ENCODE measurements at regions not wholly inside any gene's neighbourhood (a gene's known extent, or its start where the extent isn't known, plus 50 kb on each side); places are given as distances from the start of the nearest gene placed in this dataset.

DNA sequence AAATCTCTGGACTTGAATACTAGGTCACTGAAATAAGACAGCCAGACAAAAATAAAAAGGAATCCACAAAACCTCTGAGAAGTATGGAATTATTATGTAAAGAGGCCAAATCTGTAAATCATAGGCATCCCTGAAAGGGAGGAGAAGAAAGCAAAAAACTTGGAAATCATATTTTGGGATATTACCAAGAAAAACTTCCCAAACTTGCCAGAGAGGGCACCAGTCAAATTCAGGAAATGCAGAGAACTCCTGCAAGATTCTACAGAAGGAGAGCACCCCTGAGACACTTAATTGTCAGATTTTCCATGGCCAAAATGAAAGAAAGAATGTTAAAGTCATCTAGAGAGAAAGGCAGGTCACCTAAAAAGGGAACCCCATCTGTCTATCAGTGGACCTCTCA is 862.3 kb upstream of the PRMT6 start:
- Histone ChIP-seq H3K4me1 (ENCODE audit: control insufficient read depth, insufficient read depth, low read length) (no peaks in the 10 kb centered on the region), H3K36me3 (ENCODE audit: control insufficient read depth, insufficient read depth, low read length) (no peaks in the 10 kb centered on the region), H3K27me3 (ENCODE audit: control insufficient read depth, insufficient read depth, low read length) (no peaks in the 10 kb centered on the region), H3K27ac (ENCODE audit: low read length) (no peak overlapping the region), H3K4me3 (ENCODE audit: low read depth in 2 of 2, low read length in 2 of 2) (no peak overlapping the region), H3K9me3 (ENCODE audit: control insufficient read depth, insufficient read depth, low read depth, low read length) (no peaks in the 10 kb centered on the region)
- BruUV-seq (replicated peaks) = no TSS peak
- in situ Hi-C loops (cut with HindIII; ENCODE audit: low pct_unique_long_range_greater_than_20kb, low sequenced_read_pairs) = no loop called here
- DNase-seq (ENCODE audit: low read depth, low spot score) = no peak
- TF ChIP-seq SIN3A (IDR thresholded peaks at IDR 0.05; ENCODE audit: borderline replicate concordance, insufficient read depth, low read depth, low read length) (no peak), TCF7L2 (IDR thresholded peaks at IDR 0.05; ENCODE audit: low read depth, low read length) (no peak), POLR2AphosphoS5 (IDR thresholded peaks at IDR 0.05; ENCODE audit: low read depth, low read length) (no peak)
- TF ChIP-seq, protein P1, sequence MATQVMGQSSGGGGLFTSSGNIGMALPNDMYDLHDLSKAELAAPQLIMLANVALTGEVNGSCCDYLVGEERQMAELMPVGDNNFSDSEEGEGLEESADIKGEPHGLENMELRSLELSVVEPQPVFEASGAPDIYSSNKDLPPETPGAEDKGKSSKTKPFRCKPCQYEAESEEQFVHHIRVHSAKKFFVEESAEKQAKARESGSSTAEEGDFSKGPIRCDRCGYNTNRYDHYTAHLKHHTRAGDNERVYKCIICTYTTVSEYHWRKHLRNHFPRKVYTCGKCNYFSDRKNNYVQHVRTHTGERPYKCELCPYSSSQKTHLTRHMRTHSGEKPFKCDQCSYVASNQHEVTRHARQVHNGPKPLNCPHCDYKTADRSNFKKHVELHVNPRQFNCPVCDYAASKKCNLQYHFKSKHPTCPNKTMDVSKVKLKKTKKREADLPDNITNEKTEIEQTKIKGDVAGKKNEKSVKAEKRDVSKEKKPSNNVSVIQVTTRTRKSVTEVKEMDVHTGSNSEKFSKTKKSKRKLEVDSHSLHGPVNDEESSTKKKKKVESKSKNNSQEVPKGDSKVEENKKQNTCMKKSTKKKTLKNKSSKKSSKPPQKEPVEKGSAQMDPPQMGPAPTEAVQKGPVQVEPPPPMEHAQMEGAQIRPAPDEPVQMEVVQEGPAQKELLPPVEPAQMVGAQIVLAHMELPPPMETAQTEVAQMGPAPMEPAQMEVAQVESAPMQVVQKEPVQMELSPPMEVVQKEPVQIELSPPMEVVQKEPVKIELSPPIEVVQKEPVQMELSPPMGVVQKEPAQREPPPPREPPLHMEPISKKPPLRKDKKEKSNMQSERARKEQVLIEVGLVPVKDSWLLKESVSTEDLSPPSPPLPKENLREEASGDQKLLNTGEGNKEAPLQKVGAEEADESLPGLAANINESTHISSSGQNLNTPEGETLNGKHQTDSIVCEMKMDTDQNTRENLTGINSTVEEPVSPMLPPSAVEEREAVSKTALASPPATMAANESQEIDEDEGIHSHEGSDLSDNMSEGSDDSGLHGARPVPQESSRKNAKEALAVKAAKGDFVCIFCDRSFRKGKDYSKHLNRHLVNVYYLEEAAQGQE (IDR thresholded peaks at IDR 0.05; ENCODE audit: insufficient read depth in 1 of 2, low read depth in 2 of 2, low read length in 1 of 2) = no peak
- TF ChIP-seq, protein P2, sequence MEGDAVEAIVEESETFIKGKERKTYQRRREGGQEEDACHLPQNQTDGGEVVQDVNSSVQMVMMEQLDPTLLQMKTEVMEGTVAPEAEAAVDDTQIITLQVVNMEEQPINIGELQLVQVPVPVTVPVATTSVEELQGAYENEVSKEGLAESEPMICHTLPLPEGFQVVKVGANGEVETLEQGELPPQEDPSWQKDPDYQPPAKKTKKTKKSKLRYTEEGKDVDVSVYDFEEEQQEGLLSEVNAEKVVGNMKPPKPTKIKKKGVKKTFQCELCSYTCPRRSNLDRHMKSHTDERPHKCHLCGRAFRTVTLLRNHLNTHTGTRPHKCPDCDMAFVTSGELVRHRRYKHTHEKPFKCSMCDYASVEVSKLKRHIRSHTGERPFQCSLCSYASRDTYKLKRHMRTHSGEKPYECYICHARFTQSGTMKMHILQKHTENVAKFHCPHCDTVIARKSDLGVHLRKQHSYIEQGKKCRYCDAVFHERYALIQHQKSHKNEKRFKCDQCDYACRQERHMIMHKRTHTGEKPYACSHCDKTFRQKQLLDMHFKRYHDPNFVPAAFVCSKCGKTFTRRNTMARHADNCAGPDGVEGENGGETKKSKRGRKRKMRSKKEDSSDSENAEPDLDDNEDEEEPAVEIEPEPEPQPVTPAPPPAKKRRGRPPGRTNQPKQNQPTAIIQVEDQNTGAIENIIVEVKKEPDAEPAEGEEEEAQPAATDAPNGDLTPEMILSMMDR (IDR thresholded peaks at IDR 0.05) = no peak
- POLR2A ChIA-PET = no interaction called here
- CTCF ChIA-PET = no interaction called here
- intact Hi-C loops (cut with micrococcal nuclease; ENCODE audit: unreplicated experiment) = no loop called here
- ATAC-seq = no peak

DNA sequence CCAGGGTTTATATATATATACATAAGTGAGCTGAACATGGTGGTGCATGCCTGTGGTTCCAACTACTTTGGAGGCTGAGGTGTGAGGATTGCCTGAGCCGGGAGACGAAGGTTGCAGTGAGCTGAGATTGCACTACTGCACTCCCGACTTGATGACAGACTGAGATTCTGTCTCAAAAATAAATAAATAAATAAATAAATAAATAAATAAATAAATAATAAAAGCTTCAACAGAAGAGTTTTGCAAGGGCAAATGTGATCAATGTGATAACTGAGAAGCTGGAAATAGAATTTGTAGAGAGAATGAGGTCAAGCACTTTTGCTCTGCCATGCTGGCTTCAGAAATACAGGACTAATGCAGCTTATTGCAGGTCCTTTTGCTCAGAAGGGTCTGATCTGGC is 855.8 kb upstream of the PRMT6 start:
- in situ Hi-C loops (cut with HindIII; ENCODE audit: low pct_unique_long_range_greater_than_20kb, low sequenced_read_pairs) = no loop called here

More for the DNA sequence above, 855.8 kb upstream of the PRMT6 start:
- ChIA-PET CTCF (no interaction called here), POLR2A (no interaction called here)
- TF ChIP-seq POLR2AphosphoS5 (IDR thresholded peaks at IDR 0.05; ENCODE audit: low read depth, low read length) (no peak), SIN3A (IDR thresholded peaks at IDR 0.05; ENCODE audit: borderline replicate concordance, insufficient read depth, low read depth, low read length) (no peak), TCF7L2 (IDR thresholded peaks at IDR 0.05; ENCODE audit: low read depth, low read length) (no peak)
- TF ChIP-seq, protein P1 (IDR thresholded peaks at IDR 0.05; ENCODE audit: insufficient read depth in 1 of 2, low read depth in 2 of 2, low read length in 1 of 2) = no peak
- TF ChIP-seq, protein P2 (IDR thresholded peaks at IDR 0.05) = no peak
- Histone ChIP-seq H3K27me3 (ENCODE audit: control insufficient read depth, insufficient read depth, low read length) (no peaks in the 10 kb centered on the region), H3K27ac (ENCODE audit: low read length) (no peak overlapping the region), H3K4me1 (ENCODE audit: control insufficient read depth, insufficient read depth, low read length) (no peaks in the 10 kb centered on the region), H3K9me3 (ENCODE audit: control insufficient read depth, insufficient read depth, low read depth, low read length) (no peaks in the 10 kb centered on the region), H3K36me3 (ENCODE audit: control insufficient read depth, insufficient read depth, low read length) (no peaks in the 10 kb centered on the region), H3K4me3 (ENCODE audit: low read depth in 2 of 2, low read length in 2 of 2) (no peak overlapping the region)
- intact Hi-C loops (cut with micrococcal nuclease; ENCODE audit: unreplicated experiment) = no loop called here
- ATAC-seq (no peak), DNase-seq (ENCODE audit: low read depth, low spot score) (no peak)
- BruUV-seq (replicated peaks) = no TSS peak

Measured in Panc1 (cell line).